GM13976 (cell line): ENCODE measurements at regions not wholly inside any gene's neighbourhood (a gene's known extent, or its start where the extent isn't known, plus 50 kb on each side); places are given as distances from the start of the nearest gene placed in this dataset.

ENCODE experiments used
- DNase-seq: peaks from one replicate; pipeline ENCODE4 v3.0.0; 2012; ENCODE audit warnings: low spot score
- in situ Hi-C: fragments of 300-500 bp; cut with MboI; formaldehyde crosslinking; loops from one replicate; pipeline ENCODE4 v1.12.0; 2022; ENCODE audit warnings: low sequenced_read_pairs, mixed read lengths, inconsistent platforms; ENCODE audit not compliant: unreplicated experiment
- TF ChIP-seq, protein P1 (sequence below): IDR thresholded peaks from 2 replicates; pipeline ENCODE4 v1.5.1; 2012; ENCODE audit warnings: borderline replicate concordance, mild to moderate bottlenecking; ENCODE audit not compliant: insufficient read depth; ENCODE audit errors: extremely low read depth, missing control alignments, control extremely low read depth

DNA sequence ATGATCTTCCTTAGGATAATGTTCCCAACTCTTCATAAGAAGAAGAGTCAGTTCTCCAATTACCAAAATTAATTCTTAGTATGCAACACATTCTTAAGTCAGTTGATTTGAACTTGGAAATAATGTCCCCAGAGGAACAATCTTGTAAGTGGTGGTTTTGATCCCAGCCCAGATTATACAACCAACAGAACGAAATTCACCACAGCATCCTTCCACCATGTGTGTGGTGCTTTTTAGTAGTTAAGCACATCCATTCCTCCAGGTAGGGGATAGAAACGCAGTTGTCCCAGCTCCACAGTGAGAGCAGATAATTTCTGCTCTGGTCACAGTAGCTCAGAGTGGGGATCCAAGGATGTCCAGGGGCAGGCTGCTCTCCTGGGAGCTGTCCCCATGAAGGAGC, 161.7 kb upstream of the SLC39A10 start:
- in situ Hi-C loops: no loop called here
- TF ChIP-seq, protein P1, sequence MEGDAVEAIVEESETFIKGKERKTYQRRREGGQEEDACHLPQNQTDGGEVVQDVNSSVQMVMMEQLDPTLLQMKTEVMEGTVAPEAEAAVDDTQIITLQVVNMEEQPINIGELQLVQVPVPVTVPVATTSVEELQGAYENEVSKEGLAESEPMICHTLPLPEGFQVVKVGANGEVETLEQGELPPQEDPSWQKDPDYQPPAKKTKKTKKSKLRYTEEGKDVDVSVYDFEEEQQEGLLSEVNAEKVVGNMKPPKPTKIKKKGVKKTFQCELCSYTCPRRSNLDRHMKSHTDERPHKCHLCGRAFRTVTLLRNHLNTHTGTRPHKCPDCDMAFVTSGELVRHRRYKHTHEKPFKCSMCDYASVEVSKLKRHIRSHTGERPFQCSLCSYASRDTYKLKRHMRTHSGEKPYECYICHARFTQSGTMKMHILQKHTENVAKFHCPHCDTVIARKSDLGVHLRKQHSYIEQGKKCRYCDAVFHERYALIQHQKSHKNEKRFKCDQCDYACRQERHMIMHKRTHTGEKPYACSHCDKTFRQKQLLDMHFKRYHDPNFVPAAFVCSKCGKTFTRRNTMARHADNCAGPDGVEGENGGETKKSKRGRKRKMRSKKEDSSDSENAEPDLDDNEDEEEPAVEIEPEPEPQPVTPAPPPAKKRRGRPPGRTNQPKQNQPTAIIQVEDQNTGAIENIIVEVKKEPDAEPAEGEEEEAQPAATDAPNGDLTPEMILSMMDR: no peak
- DNase-seq: no peak

DNA sequence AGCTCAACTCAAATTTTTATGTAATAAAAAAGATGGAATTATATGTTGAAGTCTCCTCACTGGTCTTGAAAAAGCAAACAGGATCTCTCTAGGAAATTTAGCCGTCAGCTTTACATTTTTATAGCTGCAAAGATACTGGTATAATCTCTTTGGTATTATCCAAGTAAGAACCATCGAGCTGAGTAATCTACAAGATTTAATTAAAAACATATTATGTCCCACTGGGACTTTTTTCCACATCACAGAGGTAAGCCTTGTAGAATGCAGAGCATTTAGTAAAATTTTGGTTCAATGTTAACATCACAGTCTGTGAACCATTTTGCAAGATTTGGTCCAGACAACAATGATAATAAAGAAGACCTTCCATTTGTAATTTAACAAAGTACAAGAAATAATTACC, 162.6 kb upstream of the SLC39A10 start:
- TF ChIP-seq, protein P1: no peak
- DNase-seq: no peak
- in situ Hi-C loops: no loop called here

DNA sequence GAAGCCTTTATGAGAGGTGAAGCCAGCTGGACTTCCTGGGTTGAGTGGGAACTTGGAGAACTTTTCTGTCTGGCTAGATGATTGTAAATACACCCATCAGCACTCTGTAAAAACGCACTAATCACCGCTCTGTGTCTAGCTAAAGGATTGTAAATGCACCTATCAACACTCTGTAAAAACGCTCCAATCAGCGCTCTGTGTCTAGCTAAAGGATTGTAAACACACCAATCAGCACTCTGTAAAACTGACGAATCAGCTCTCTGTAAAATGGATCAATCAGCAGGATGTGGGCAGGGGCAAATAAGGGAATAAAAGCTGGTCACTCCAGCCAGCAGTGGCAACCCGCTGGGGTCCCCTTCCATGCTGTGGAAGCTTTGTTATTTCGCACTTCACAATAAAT, 163.6 kb upstream of the SLC39A10 start:
- no peak for DNase-seq
- TF ChIP-seq, protein P1: no peak
- in situ Hi-C loops: no loop called here

DNA sequence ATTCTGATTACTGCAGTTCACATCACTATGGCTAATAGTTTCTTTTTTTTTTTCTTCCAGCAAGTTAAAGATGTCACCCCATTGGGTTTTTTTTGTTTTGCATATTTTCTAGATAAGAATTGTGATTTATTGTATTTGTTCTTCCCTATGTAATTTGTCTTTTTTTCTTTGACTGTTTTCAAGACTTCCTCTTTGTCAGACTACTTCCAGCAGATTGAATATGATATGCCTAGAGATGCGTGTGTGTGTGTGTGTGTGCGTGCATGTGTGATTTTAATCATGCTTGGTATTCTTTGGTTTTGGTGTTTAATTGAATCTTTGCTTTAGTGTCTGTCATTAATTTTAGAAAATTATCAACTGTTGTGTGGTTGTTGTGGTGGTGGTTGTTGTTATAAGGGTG, 166.7 kb upstream of the SLC39A10 start:
- DNase-seq: no peak
- in situ Hi-C loops: no loop called here
- TF ChIP-seq, protein P1: no peak

DNA sequence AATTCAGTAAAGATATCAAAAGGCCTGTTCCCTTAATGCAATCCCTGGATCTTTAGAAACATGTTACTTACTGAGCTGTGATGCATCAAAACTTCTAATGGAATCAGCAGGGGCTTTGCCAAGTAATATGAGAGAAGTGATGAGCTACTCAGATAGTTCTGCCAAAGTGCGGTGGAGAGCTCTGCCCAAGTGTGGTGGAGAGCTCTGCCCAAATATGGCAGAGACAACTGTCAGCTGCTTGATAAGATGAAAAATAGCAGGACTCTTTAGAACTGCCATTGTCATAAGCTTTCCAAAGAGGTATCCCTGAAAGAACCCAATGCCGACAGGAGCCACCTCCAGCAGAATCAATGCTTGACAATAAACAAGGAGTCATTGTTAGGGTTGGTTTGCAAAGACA, 167.9 kb upstream of the SLC39A10 start:
- in situ Hi-C loops: no loop called here
- TF ChIP-seq, protein P1: no peak
- DNase-seq: no peak

DNA sequence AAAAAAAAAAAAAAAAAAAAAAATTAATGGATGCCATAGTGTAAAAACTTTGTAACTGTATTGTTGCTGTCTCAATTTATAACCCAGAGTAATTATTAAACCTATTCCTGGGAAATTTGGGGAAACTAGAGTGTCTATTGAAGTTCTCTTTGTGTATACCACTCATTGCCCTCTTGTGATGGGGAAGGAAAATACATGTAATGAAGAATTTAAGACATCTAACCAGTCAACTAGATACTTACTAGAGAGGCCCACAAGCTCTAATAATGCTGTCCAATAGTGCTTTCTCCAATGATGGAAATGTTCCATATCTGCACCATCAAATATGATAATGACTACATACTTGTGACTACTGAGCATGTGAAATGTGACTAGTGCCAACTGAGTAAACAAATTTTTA, 168.5 kb upstream of the SLC39A10 start:
- TF ChIP-seq, protein P1: no peak
- in situ Hi-C loops: no loop called here
- no peak for DNase-seq
